GM12878 (cell line): ENCODE measurements at regions not wholly inside any gene's neighbourhood (a gene's known extent, or its start where the extent isn't known, plus 50 kb on each side); places are given as distances from the start of the nearest gene placed in this dataset.

ENCODE experiments used
- ATAC-seq: fragments of 200-7000 bp; cut with Tn5 transposase; 3 replicates; pipeline ENCODE4 v1.9.1; 2020; ENCODE audit warnings: mild to moderate bottlenecking, moderate library complexity
- BruUV-seq: library from RNA; stranded (reverse); fragments of 400-500 nt; replicated peaks from 2 replicates; lab custom pipeline; 2021; lab: Mats Ljungman, UMichigan
- CTCF ChIA-PET: fragments of 300-600 bp; sonication (Branson Sonifier 250); formaldehyde crosslinking; extraction: SDS; loops from one replicate; lab custom pipeline; 2021; ENCODE audit warnings: inconsistent platforms; lab: Yijun Ruan, JAX
- POLR2A ChIA-PET: fragments of 350-600 bp; formaldehyde crosslinking; extraction: SDS; loops from one replicate; lab custom pipeline; 2021; ENCODE audit warnings: inconsistent platforms; lab: Charles Lee
- RAD21 ChIA-PET: fragments of 300-600 bp; sonication (Branson Sonifier 250); formaldehyde crosslinking; loops from one replicate; lab custom pipeline; 2023; ENCODE audit warnings: antibody characterized with exemption; ENCODE audit not compliant: unreplicated experiment; lab: Charles Lee
- SMC1A ChIA-PET: fragments of 300-600 bp; sonication (Branson Sonifier 250); formaldehyde crosslinking; loops from one replicate; lab custom pipeline; 2023; ENCODE audit not compliant: unreplicated experiment, uncharacterized antibody; lab: Charles Lee
- DNase-seq: peaks from one replicate; pipeline ENCODE4 v3.0.0-alpha.2; 2011; ENCODE audit warnings: low read depth, low spot score
- FAIRE-seq: peaks from 3 replicates; lab custom pipeline; 2011; peaks lifted over from hg19 to GRCh38; lab: Jason Lieb, UNC
- H2AFZ ChIP-seq: 2 replicates; pipeline ENCODE4 v1.6.0; 2011; ENCODE audit warnings: low read depth, low read length, control low read depth; ENCODE audit not compliant: control insufficient read depth
- H3K27ac ChIP-seq: 2 replicates; pipeline ENCODE4 v1.5.1; 2011; ENCODE audit warnings: control low read depth; ENCODE audit not compliant: control insufficient read depth, insufficient read depth
- H3K27me3 ChIP-seq, 2 experiments: replicated peaks in 1 of 2; 2 replicates each; pipeline versions ENCODE4 v1.6.0 to v1.6.1; 2011; ENCODE audit warnings: low read length in 1 of 2; ENCODE audit not compliant: control insufficient read depth in 2 of 2, insufficient read depth in 2 of 2
- H3K36me3 ChIP-seq, 2 experiments: 2 replicates each; pipeline ENCODE4 v1.5.1; 2011; ENCODE audit warnings: low read length in 1 of 2; ENCODE audit not compliant: control insufficient read depth in 2 of 2, insufficient read depth in 2 of 2
- H3K4me1 ChIP-seq: 2 replicates; pipeline ENCODE4 v1.6.1; 2011; ENCODE audit warnings: mild to moderate bottlenecking, low read length, moderate library complexity, mixed read lengths; ENCODE audit not compliant: control insufficient read depth, insufficient read depth
- H3K4me2 ChIP-seq: 2 replicates; pipeline ENCODE4 v1.6.0; 2011; ENCODE audit warnings: control low read depth; ENCODE audit not compliant: control insufficient read depth, insufficient read depth
- H3K4me3 ChIP-seq: fragments of 200-600 bp; sonication (generic); 2 replicates; pipeline ENCODE4 v1.5.1; 2016
- H3K79me2 ChIP-seq: 2 replicates; pipeline ENCODE4 v1.6.0; 2011; ENCODE audit warnings: low read length; ENCODE audit not compliant: control insufficient read depth, insufficient read depth
- H3K9ac ChIP-seq: 2 replicates; pipeline ENCODE4 v1.8.0; 2011; ENCODE audit warnings: low read length, control low read depth, mixed read lengths; ENCODE audit not compliant: control insufficient read depth, insufficient read depth
- H3K9me3 ChIP-seq: replicated peaks from 3 replicates; pipeline ENCODE4 v1.5.1; 2011; ENCODE audit warnings: mild to moderate bottlenecking, low read length; ENCODE audit not compliant: control insufficient read depth, insufficient read depth
- H4K20me1 ChIP-seq: 2 replicates; pipeline ENCODE4 v1.6.0; 2011; ENCODE audit not compliant: control insufficient read depth, insufficient read depth
- CEBPZ ChIP-seq: fragments of 150-350 bp; IDR thresholded peaks from 2 replicates; pipeline ENCODE4 v1.6.1; 2016; ENCODE audit warnings: low read depth, low read length
- HCFC1 ChIP-seq: fragments of 150-350 bp; IDR thresholded peaks from 2 replicates; pipeline ENCODE4 v1.6.1; 2014; ENCODE audit warnings: low read length
- KDM1A ChIP-seq: fragments of 200-600 bp; sonication (generic); IDR thresholded peaks from 2 replicates; pipeline ENCODE4 v1.6.1; 2016; ENCODE audit warnings: borderline replicate concordance
- MEF2A ChIP-seq: IDR thresholded peaks from 2 replicates; pipeline ENCODE4 v1.6.1; 2011; ENCODE audit warnings: low read depth, mild to moderate bottlenecking, low read length, moderate library complexity; ENCODE audit not compliant: insufficient read depth
- MXI1 ChIP-seq: fragments of 150-350 bp; IDR thresholded peaks from 2 replicates; pipeline ENCODE4 v1.6.1; 2011; ENCODE audit warnings: low read depth, mild to moderate bottlenecking, inconsistent platforms, low read length, improper control_type of control experiment
- NFIC ChIP-seq: IDR thresholded peaks from 2 replicates; pipeline ENCODE4 v1.6.1; 2012; ENCODE audit warnings: low read depth, mild to moderate bottlenecking, inconsistent platforms, low read length, moderate library complexity
- RB1 ChIP-seq: fragments of 450-650 bp; formaldehyde crosslinking; IDR thresholded peaks from 2 replicates; pipeline ENCODE4 v1.6.1; 2017; ENCODE audit warnings: mild to moderate bottlenecking, borderline replicate concordance
- ZBTB11 ChIP-seq: fragments of 450-650 bp; formaldehyde crosslinking; IDR thresholded peaks from 2 replicates; pipeline ENCODE4 v1.5.0; 2022; ENCODE audit warnings: mild to moderate bottlenecking, missing genetic modification characterization
- ZNF274 ChIP-seq: IDR thresholded peaks from one replicate; pipeline ENCODE4 v1.8.0; 2011; ENCODE audit not compliant: insufficient read length, insufficient read depth
- WGBS: methylation state at CpG from one replicate; pipeline ENCODE4 v1.1.6; 2016; ENCODE audit warnings: low lambda C conversion rate; ENCODE audit not compliant: insufficient replicate concordance, insufficient coverage; ENCODE audit errors: missing lambda C conversion rate; 5-methylcytosine and 5-hydroxymethylcytosine counted together
- in situ Hi-C: fragments of 300-500 bp; cut with MboI; formaldehyde crosslinking; loops from 9 replicates; pipeline ENCODE4 v1.14.3; 2018; ENCODE audit warnings: mixed read lengths
- intact Hi-C: fragments of 100-400 bp; cut with micrococcal nuclease; formaldehyde crosslinking; loops from one replicate; pipeline ENCODE4 v1.14.2; 2022; ENCODE audit not compliant: unreplicated experiment

GRCh38 chr2:176924909-176925534, 287.6 kb upstream of the HNRNPA3 start:
- no peaks in the 10 kb centered on the region for H3K9me3 ChIP-seq
- BruUV-seq, result no TSS peak
- H3K36me3 ChIP-seq, result no peaks in the 10 kb centered on the region
- no peaks in the 10 kb centered on the region for H3K27me3 ChIP-seq
- no peak overlapping the region for H3K4me3 ChIP-seq
- ChIA-PET CTCF (interaction anchor here (0.7 kb wide), 1 partner anchor 42 kb away, joined by 3 read pairs; no protein-coding TSS in a partner anchor), RAD21 (interaction anchor here (0.6 kb wide), 1 partner anchor 119 kb away, joined by 3 read pairs; no protein-coding TSS in a partner anchor), POLR2A (no interaction called here), SMC1A (interaction anchor here (1.2 kb wide), 1 partner anchor 14 kb away, joined by 6 read pairs; no protein-coding TSS in a partner anchor)
- intact Hi-C loops, result no loop called here
- H3K27ac ChIP-seq, result no peak overlapping the region
- whole genome bisulfite sequencing, result 62% methylated on average over 7 of the region's 7 CpGs
- ATAC-seq (no peak), FAIRE-seq (no peak), DNase-seq (no peak)
- no peaks in the 10 kb centered on the region for H3K79me2 ChIP-seq
- H4K20me1 ChIP-seq, result no peaks in the 10 kb centered on the region
- no peak overlapping the region for H3K9ac ChIP-seq
- no peak overlapping the region for H3K4me2 ChIP-seq
- no peaks in the 10 kb centered on the region for H3K4me1 ChIP-seq
- in situ Hi-C loops, result no loop called here
- TF ChIP-seq ZBTB11 (CRISPR knock-in tag), result no peak
- H2AFZ ChIP-seq, result no peak overlapping the region

- BruUV-seq, result no TSS peak
These were observed 286.1 kb upstream of the HNRNPA3 start for GRCh38 chr2:176926453-176926852.

More at GRCh38 chr2:176926453-176926852, 286.1 kb upstream of the HNRNPA3 start:
- no peak overlapping the region for H3K9ac ChIP-seq
- H3K4me1 ChIP-seq, result peaks cover 2% of the 10 kb centered on the region; the same call in 1 of the 2 replicates
- no peak overlapping the region for H3K4me2 ChIP-seq
- H3K79me2 ChIP-seq, result no peaks in the 10 kb centered on the region
- ATAC-seq (no peak), DNase-seq (no peak), FAIRE-seq (no peak)
- ChIA-PET CTCF (no interaction called here), RAD21 (no interaction called here), POLR2A (no interaction called here), SMC1A (no interaction called here)
- no peaks in the 10 kb centered on the region for H3K36me3 ChIP-seq
- intact Hi-C loops, result no loop called here
- 5% methylated on average over 1 of the region's 1 CpG for WGBS
- H3K27ac ChIP-seq, result no peak overlapping the region
- no peak overlapping the region for H3K4me3 ChIP-seq
- no peaks in the 10 kb centered on the region for H3K27me3 ChIP-seq
- no peaks in the 10 kb centered on the region for H4K20me1 ChIP-seq
- in situ Hi-C loops, result no loop called here
- no peaks in the 10 kb centered on the region for H3K9me3 ChIP-seq
- no peak overlapping the region for H2AFZ ChIP-seq
- TF ChIP-seq RB1 (no peak), MEF2A (no peak), MXI1 (no peak), KDM1A (no peak), NFIC (no peak), HCFC1 (no peak), ZNF274 (no peak), CEBPZ (no peak)
